ENCODE measurements at regions not wholly inside any gene's neighbourhood (a gene's known extent, or its start where the extent isn't known, plus 50 kb on each side); places are given as distances from the start of the nearest gene placed in this dataset.
A peak's percentile ranks its signal among the peaks of the same experiment; 100 is the strongest.

- ATAC-seq, result no peak
- H3K27ac Mint-ChIP-seq, result no peak overlapping the region
- no peaks in the 10 kb centered on the region for H3K4me1 Mint-ChIP-seq
- H3K36me3 Mint-ChIP-seq, result no peaks in the 10 kb centered on the region
- no peak overlapping the region for H3K4me3 Mint-ChIP-seq
- no peak for DNase-seq (ENCODE audit: low spot score in 2 of 2)
- peaks cover 15% of the 10 kb centered on the region for H3K9me3 Mint-ChIP-seq
Observed at GRCh38 chr5:167451076-167451475, 840.4 kb upstream of the WWC1 start.

DNA sequence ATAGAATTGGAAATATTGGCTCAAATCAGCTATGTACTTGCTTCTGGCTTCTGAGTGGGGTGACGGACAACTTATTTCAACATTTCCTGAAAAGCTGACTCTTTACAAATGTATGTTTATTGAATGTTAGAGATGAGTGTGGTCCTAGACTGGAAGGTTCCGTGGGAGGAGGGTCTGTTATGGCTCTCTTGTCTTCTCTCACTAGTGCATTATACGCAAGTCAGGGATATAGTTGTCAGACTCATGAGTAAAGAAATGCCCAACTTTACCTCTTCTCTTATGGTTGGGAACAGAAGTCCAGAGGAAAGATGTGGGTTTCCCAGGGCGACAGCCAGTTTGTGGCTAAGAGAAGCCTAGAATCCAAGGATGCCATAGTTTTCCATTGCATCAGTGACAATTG, 839.3 kb upstream of the WWC1 start:
- Mint-ChIP-seq H3K9me3 (peaks cover 15% of the 10 kb centered on the region), H3K36me3 (no peaks in the 10 kb centered on the region), H3K4me1 (no peaks in the 10 kb centered on the region), H3K4me3 (no peak overlapping the region), H3K27ac (no peak overlapping the region)
- DNase-seq (ENCODE audit: low spot score in 2 of 2) (no peak), ATAC-seq (no peak)

DNA sequence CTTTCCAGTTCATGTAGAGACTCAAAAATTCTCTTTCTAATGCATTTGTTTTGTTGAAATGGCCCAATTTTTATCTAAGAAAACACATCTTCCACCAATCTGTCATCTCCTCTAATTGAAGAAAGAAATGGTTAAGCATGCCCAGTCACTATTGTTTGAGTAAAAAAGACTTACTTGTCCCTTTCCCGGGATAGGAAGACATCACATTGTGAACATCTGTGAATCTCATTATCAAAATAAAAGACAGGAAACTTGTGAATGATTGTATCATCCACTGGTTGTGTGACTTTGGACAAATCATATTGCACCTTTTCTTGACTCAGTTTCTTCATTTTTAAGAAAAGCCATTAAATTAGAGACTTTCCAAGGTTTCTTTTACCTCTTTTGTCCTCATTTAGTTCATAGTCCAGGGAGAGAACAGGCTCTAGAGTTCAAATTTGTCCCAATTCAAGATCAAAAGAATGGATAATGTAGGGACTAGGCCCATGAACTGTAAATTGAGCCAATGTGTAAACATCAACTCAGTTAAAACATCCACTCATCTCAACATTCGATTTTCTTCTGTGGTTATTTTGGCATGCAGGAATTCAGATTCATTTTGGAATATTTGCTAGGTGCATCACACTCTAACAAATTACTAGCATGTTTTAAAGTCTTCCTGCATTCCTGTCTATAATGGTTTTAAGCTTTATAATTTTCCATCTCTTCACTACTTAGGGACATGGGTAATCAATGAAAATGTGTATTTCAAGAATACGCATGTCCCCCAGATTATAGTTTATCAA, 838.0 kb upstream of the WWC1 start:
- peaks cover 10% of the 10 kb centered on the region for H3K9me3 Mint-ChIP-seq
- H3K4me3 Mint-ChIP-seq, result no peak overlapping the region
- no peak overlapping the region for H3K27ac Mint-ChIP-seq
- ATAC-seq, result no peak
- H3K36me3 Mint-ChIP-seq, result no peaks in the 10 kb centered on the region
- H3K4me1 Mint-ChIP-seq, result no peaks in the 10 kb centered on the region
- no peak for DNase-seq (ENCODE audit: low spot score in 2 of 2)

DNA sequence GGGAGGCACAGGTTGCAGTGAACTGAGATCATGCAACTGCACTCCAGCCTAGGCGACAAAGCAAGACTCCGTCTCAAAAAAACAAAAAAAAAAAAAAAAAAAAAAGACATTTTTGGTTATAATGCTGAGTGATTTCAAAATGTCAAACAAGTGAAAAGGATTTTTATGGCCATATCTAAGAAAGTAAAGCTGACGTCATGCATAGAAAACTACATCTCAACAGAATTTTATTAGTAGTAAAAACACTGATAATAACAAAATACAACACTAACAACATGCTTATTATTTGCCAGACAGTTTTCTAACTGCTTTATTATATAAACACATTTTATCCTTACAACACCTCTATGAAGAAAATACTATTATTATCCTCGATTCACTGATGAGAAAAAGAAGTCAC, 833.0 kb upstream of the WWC1 start:
- ATAC-seq, result no peak
- Mint-ChIP-seq H3K4me3 (no peak overlapping the region), H3K4me1 (no peaks in the 10 kb centered on the region), H3K36me3 (no peaks in the 10 kb centered on the region), H3K9me3 (peaks cover 10% of the 10 kb centered on the region), H3K27ac (no peak overlapping the region)
- no peak for DNase-seq (ENCODE audit: low spot score in 2 of 2)

DNA sequence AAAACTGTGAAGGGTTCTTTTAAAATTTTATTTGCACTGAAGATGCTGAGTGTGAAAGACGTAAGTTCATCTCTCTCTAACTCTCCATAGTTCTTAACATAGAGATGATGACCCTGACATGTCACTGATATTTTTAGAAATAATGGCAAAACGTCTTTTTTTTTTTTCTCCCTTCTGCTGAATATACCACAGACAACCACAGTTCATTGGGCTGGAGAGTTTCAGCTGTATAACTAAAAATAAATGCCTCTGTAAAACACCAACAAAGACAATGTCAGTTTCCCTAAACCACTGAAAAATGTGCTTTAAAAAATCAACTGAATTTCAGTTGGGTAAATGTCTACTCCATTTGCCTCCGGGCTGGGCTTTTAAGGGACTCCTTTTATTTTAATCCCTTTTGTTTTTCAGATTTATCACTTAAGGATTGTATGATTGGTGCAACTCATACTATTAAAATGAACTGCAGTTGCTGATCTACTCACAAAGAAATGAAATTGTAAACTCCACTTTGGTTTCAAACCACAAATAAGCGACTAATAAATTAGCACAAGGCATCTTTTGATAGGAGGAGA, 830.9 kb upstream of the WWC1 start:
- no peak for ATAC-seq
- Mint-ChIP-seq H3K4me3 (no peak overlapping the region), H3K36me3 (no peaks in the 10 kb centered on the region)

GRCh38 chr5:167463939-167464338, 827.5 kb upstream of the WWC1 start:
- ATAC-seq, result no peak
- no peak for DNase-seq (ENCODE audit: low spot score in 2 of 2)
- no peaks in the 10 kb centered on the region for H3K36me3 Mint-ChIP-seq
- H3K4me1 Mint-ChIP-seq, result no peaks in the 10 kb centered on the region
- H3K27ac Mint-ChIP-seq, result no peak overlapping the region
- H3K9me3 Mint-ChIP-seq, result peaks cover 9% of the 10 kb centered on the region
- no peak overlapping the region for H3K4me3 Mint-ChIP-seq

More for the DNA sequence above, 830.9 kb upstream of the WWC1 start:
- Mint-ChIP-seq H3K9me3 (peaks cover 9% of the 10 kb centered on the region), H3K27ac (no peak overlapping the region), H3K4me1 (no peaks in the 10 kb centered on the region)
- no peak for DNase-seq (ENCODE audit: low spot score in 2 of 2)

GRCh38 chr5:167466992-167467391, 824.5 kb upstream of the WWC1 start:
- no peak for ATAC-seq
- Mint-ChIP-seq H3K27ac (no peak overlapping the region), H3K9me3 (peaks cover 11% of the 10 kb centered on the region), H3K4me1 (no peaks in the 10 kb centered on the region), H3K36me3 (no peaks in the 10 kb centered on the region), H3K4me3 (no peak overlapping the region)
- DNase-seq (ENCODE audit: low spot score in 2 of 2), result no peak

GRCh38 chr5:167472566-167473108, 818.8 kb upstream of the WWC1 start:
- no peak overlapping the region for H3K27ac Mint-ChIP-seq

DNA sequence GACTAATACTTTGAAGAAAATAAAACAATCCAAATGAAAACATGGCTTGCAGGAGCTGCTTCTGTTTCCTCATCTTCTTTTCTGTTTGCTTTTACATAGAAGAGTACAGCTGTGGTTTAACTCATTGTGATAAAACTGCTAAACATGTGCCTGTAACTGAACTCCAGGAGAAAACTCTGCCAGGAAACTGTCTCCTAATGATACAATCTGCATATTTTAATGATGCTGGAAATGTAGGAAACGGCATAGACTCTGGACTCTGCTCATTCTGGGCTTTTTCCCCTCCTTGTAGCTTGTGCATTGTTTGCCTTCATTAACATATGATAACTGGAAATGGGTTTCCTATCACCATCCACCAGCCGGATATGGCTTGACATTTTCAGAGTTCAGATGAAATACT, 813.3 kb upstream of the WWC1 start:
- no peak overlapping the region for H3K4me3 Mint-ChIP-seq
- H3K4me1 Mint-ChIP-seq, result no peaks in the 10 kb centered on the region
- ATAC-seq (no peak), DNase-seq (ENCODE audit: low spot score in 2 of 2) (no peak)
- peaks cover 13% of the 10 kb centered on the region for H3K9me3 Mint-ChIP-seq
- H3K27ac Mint-ChIP-seq, result no peak overlapping the region
- H3K36me3 Mint-ChIP-seq, result no peaks in the 10 kb centered on the region

More at GRCh38 chr5:167472566-167473108, 818.8 kb upstream of the WWC1 start:
- no peaks in the 10 kb centered on the region for H3K4me1 Mint-ChIP-seq
- peaks cover 9% of the 10 kb centered on the region for H3K9me3 Mint-ChIP-seq
- ATAC-seq, result no peak
- no peak overlapping the region for H3K4me3 Mint-ChIP-seq
- H3K36me3 Mint-ChIP-seq, result no peaks in the 10 kb centered on the region
- no peak for DNase-seq (ENCODE audit: low spot score in 2 of 2)

- no peak overlapping the region for H3K27ac Mint-ChIP-seq
- no peaks in the 10 kb centered on the region for H3K36me3 Mint-ChIP-seq
- DNase-seq (ENCODE audit: low spot score in 2 of 2) (no peak), ATAC-seq (no peak)
- H3K4me1 Mint-ChIP-seq, result no peaks in the 10 kb centered on the region
- no peak overlapping the region for H3K4me3 Mint-ChIP-seq
- H3K9me3 Mint-ChIP-seq, result peaks cover 16% of the 10 kb centered on the region
Observed at GRCh38 chr5:167479779-167480178, 811.7 kb upstream of the WWC1 start.

DNA sequence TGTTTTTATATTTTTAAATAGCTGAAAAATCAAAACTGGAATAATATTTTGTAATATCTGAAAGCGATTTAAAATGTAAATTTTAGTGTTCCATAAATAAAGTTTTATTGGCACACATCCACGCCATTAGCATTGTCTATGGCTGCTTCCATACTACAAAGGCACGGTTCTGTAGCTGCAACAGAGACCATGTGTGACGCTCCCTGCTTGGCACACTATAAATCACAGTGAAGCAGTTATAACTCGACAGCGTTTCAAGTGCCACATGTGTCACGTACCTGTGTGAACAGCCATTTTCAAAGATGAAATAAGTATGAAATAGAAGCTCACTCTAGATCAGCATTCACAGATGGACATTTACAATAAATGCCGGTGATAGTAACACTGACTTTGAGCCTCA, 810.1 kb upstream of the WWC1 start:
- ATAC-seq, result no peak
- Mint-ChIP-seq H3K36me3 (no peaks in the 10 kb centered on the region), H3K4me1 (no peaks in the 10 kb centered on the region), H3K4me3 (no peak overlapping the region), H3K27ac (no peak overlapping the region), H3K9me3 (peaks cover 16% of the 10 kb centered on the region)
- DNase-seq (ENCODE audit: low spot score in 2 of 2), result no peak

GRCh38 chr5:167482555-167482954, 808.9 kb upstream of the WWC1 start:
- no peak overlapping the region for H3K27ac Mint-ChIP-seq
- no peak overlapping the region for H3K4me3 Mint-ChIP-seq
- H3K36me3 Mint-ChIP-seq, result no peaks in the 10 kb centered on the region
- H3K4me1 Mint-ChIP-seq, result no peaks in the 10 kb centered on the region
- no peak for ATAC-seq
- no peak for DNase-seq (ENCODE audit: low spot score in 2 of 2)
- H3K9me3 Mint-ChIP-seq, result peaks cover 18% of the 10 kb centered on the region

GRCh38 chr5:167485061-167485774, 806.2 kb upstream of the WWC1 start:
- DNase-seq (ENCODE audit: low spot score in 2 of 2) (no peak), ATAC-seq (no peak)
- H3K4me1 Mint-ChIP-seq, result no peaks in the 10 kb centered on the region
- no peak overlapping the region for H3K27ac Mint-ChIP-seq
- H3K9me3 Mint-ChIP-seq, result peaks cover 22% of the 10 kb centered on the region
- no peak overlapping the region for H3K4me3 Mint-ChIP-seq
- no peaks in the 10 kb centered on the region for H3K36me3 Mint-ChIP-seq

DNA sequence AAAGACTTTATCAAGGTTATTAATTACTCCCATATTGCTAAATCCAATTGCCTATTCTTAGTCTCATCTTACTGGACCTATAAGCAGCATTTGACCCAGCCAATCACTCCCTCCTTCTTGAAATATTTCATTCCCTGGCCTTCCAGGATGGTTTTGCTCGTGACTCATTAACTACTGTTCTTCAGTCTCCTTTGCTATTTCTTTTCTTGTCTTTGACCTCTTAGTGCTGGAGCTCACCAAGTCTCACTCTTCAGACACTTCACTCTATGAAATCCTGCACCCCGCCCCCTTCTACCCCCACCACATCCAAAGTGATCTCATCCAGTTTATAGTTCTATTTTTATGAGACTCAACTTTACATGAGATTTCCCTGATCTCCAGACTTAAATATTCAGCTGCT, 803.1 kb upstream of the WWC1 start:
- no peaks in the 10 kb centered on the region for H3K4me1 Mint-ChIP-seq
- peaks cover 24% of the 10 kb centered on the region for H3K9me3 Mint-ChIP-seq
- DNase-seq (ENCODE audit: low spot score in 2 of 2), result no peak
- H3K27ac Mint-ChIP-seq, result no peak overlapping the region
- no peak for ATAC-seq
- H3K36me3 Mint-ChIP-seq, result no peaks in the 10 kb centered on the region
- no peak overlapping the region for H3K4me3 Mint-ChIP-seq

DNA sequence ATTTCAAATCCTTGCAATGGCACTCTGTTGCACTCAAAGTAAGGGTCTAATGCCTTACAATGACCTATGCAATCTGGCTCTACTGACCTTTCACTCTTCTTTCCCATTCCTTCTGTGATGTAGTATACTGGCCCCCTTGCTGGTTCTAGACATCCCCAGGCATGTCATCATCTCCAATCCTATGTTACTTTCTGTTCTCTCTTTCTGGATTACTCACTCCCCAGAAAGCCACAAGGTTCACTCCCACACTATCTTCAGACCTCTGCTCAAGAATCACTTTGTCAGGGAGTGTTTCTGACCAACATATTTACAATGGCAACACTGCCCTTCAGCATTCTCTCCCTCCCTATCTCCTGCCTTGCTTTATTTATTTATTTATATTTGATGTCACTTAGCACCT, 802.2 kb upstream of the WWC1 start:
- DNase-seq (ENCODE audit: low spot score in 2 of 2), result no peak
- H3K4me3 Mint-ChIP-seq, result no peak overlapping the region
- H3K9me3 Mint-ChIP-seq, result peaks cover 27% of the 10 kb centered on the region
- peak; percentile 39 for ATAC-seq
- H3K27ac Mint-ChIP-seq, result no peak overlapping the region
- H3K4me1 Mint-ChIP-seq, result no peaks in the 10 kb centered on the region
- no peaks in the 10 kb centered on the region for H3K36me3 Mint-ChIP-seq
